Adipocyte (in vitro differentiated cells): ENCODE measurements at regions not wholly inside any gene's neighbourhood (a gene's known extent, or its start where the extent isn't known, plus 50 kb on each side); places are given as distances from the start of the nearest gene placed in this dataset.
"Not testable (repeated sequence)": the region's sequence is repeated elsewhere in the genome, so short reads cannot be mapped to it uniquely, and the experiment has no call there.

ENCODE experiments used
- DNase-seq: peaks from one replicate; pipeline ENCODE4 v3.0.0-alpha.2; 2015; ENCODE audit warnings: low read depth
- H3K27me3 ChIP-seq: replicated peaks from 2 replicates; pipeline ENCODE4 v1.7.0; 2013; ENCODE audit warnings: mild to moderate bottlenecking, low read length, moderate library complexity; ENCODE audit not compliant: control insufficient read depth, insufficient read depth
- H3K36me3 ChIP-seq: 2 replicates; pipeline ENCODE4 v1.7.0; 2013; ENCODE audit warnings: low read length, mild to moderate bottlenecking, moderate library complexity; ENCODE audit not compliant: control insufficient read depth, insufficient read depth, severe bottlenecking
- H3K4me1 ChIP-seq: 2 replicates; pipeline ENCODE4 v1.7.0; 2013; ENCODE audit warnings: mild to moderate bottlenecking, low read length, moderate library complexity; ENCODE audit not compliant: control insufficient read depth, insufficient read depth
- H3K4me3 ChIP-seq: 2 replicates; pipeline ENCODE4 v1.7.0; 2013; ENCODE audit warnings: mild to moderate bottlenecking, low read length, moderate library complexity
- H3K9ac ChIP-seq: 2 replicates; pipeline ENCODE4 v1.7.0; 2013; ENCODE audit warnings: mild to moderate bottlenecking, low read length, moderate library complexity
- H3K9me3 ChIP-seq: 2 replicates; pipeline ENCODE4 v1.7.0; 2013; ENCODE audit warnings: mild to moderate bottlenecking, low read length, moderate library complexity; ENCODE audit not compliant: control insufficient read depth

DNA sequence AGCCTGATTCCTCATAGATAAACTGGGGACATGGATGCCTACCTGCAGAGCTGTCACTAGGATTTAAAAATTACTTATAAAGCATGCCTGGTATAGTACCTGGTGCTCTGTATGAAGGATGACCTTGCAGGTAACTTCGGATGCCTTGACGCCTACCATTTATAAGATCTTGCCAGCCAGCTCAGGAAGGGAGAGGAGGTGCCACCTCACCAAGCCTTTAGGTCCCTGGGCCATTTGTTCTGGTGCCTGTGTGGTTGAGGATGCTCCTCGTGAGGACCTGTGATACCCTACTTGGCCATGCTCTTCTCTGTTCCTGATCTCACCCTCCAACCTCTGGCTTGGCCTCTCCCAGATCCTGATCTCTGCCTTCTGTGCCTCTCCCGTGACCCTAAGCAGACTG lies 85.2 kb downstream of the FDX1 start:
- no peaks in the 10 kb centered on the region for H3K27me3 ChIP-seq
- H3K36me3 ChIP-seq = no peaks in the 10 kb centered on the region
- no peak for DNase-seq
- no peaks in the 10 kb centered on the region for H3K9me3 ChIP-seq
- no peak overlapping the region for H3K9ac ChIP-seq
- no peak overlapping the region for H3K4me3 ChIP-seq
- peaks cover 28% of the 10 kb centered on the region for H3K4me1 ChIP-seq

DNA sequence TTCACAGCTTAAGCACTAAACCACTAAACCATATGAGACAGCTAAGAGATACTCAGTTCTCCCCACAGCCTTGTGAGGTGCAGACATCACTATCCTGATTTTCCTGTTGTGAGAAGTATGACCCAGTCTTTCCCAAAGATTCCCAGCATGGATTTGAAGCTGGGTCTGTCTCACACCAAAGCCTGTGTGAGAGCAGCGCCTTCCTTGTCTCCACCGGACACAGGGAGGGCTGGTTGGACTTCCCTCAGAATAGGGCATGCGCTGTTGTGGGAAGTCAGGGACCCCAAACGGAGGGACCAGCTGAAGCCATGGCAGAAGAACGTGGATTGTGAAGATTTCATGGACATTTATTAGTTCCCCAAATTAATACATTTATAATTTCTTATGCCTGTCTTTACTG lies 87.6 kb downstream of the FDX1 start:
- H3K4me1 ChIP-seq = peaks cover 35% of the 10 kb centered on the region
- H3K9ac ChIP-seq, H3K9me3 ChIP-seq, DNase-seq, H3K4me3 ChIP-seq, H3K36me3 ChIP-seq, H3K27me3 ChIP-seq: not testable (repeated sequence)

- H3K9ac ChIP-seq = no peak overlapping the region
- H3K36me3 ChIP-seq = no peaks in the 10 kb centered on the region
- peaks cover 30% of the 10 kb centered on the region for H3K4me1 ChIP-seq
- peaks cover 4% of the 10 kb centered on the region for H3K27me3 ChIP-seq
- H3K9me3 ChIP-seq = no peaks in the 10 kb centered on the region
- DNase-seq = peak; percentile 28
- H3K4me3 ChIP-seq = no peak overlapping the region
Measured at GRCh38 chr11:110518809-110519514, 89.2 kb downstream of the FDX1 start.

DNA sequence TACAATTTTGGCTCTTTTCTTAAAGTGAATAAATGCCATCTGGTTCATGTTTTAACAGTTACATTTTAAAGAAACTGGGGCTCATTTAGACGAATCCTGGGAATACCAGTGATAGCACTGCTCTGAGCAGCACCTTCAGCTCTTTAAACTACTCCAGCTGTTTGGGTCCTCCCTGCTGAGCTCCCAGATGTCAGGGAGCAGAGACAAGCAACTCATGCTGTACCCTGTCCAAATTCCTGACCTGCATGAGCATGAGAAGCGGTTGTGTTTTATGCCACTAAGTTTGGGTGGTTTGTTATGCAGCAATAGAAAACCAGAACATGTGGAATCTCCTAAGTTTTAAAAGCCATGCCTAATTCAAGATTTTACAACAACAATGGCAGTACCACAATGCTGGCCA lies 90.0 kb downstream of the FDX1 start:
- no peak for DNase-seq
- peaks cover 4% of the 10 kb centered on the region for H3K27me3 ChIP-seq

GRCh38 chr11:110522471-110522870 lies 92.7 kb downstream of the FDX1 start:
- no peak overlapping the region for H3K4me3 ChIP-seq
- H3K27me3 ChIP-seq = peaks cover 4% of the 10 kb centered on the region
- DNase-seq = no peak
- peaks cover 50% of the 10 kb centered on the region for H3K4me1 ChIP-seq
- H3K9me3 ChIP-seq = no peaks in the 10 kb centered on the region
- no peak overlapping the region for H3K9ac ChIP-seq
- H3K36me3 ChIP-seq = no peaks in the 10 kb centered on the region

More for the DNA sequence above, 90.0 kb downstream of the FDX1 start:
- Histone ChIP-seq H3K36me3 (no peaks in the 10 kb centered on the region), H3K9ac (peak overlapping the region; percentile 4), H3K4me3 (no peak overlapping the region), H3K4me1 (peaks cover 33% of the 10 kb centered on the region), H3K9me3 (no peaks in the 10 kb centered on the region)

GRCh38 chr11:110524238-110524637 lies 94.5 kb downstream of the FDX1 start:
- Histone ChIP-seq H3K9me3 (peaks cover 12% of the 10 kb centered on the region), H3K9ac (no peak overlapping the region), H3K36me3 (no peaks in the 10 kb centered on the region), H3K27me3 (peaks cover 4% of the 10 kb centered on the region), H3K4me3 (no peak overlapping the region), H3K4me1 (peaks cover 43% of the 10 kb centered on the region)
- peak; percentile 71 for DNase-seq

DNA sequence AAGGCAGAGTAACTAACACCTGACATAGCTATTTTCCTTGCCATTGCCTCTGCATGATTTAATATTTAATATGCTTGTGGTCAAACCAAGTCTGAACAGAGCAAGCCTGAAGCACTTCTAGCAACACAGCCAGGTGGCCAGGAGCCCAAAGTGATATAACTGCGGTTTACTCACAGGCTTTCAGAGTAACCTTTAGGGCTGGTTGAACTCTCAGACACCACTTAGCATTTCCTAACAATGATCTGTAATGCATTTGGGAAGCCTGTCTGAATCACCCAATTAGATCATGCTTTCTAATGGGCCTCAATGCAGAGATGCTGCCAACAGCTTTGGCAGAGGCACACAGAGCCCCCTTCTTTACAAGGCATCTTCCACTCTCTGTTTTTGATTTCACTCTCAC lies 96.1 kb downstream of the FDX1 start:
- DNase-seq = peak; percentile 57
- peaks cover 4% of the 10 kb centered on the region for H3K27me3 ChIP-seq
- H3K9ac ChIP-seq = no peak overlapping the region

DNA sequence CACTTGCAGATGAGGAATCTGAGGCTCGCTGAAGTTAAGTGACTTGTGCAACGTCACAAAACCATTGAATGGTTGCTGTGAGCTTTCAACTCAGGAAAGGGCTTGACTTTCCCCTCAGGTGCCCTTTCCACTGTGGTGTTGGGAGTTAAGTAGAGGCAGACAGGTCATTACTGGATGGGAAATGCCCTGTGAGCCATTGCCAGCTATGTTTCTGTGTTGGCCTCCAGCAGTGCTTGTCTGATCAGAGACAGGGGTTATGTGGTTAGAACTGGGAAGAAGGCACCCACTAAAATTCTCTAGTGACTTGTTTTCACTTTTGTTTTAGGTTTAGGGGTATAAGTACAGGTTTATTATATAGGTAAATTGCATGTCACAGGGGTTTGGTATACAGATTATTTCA lies 96.6 kb downstream of the FDX1 start:
- peaks cover 4% of the 10 kb centered on the region for H3K27me3 ChIP-seq
- H3K36me3 ChIP-seq = no peaks in the 10 kb centered on the region
- H3K4me3 ChIP-seq = no peak overlapping the region
- H3K4me1 ChIP-seq = peaks cover 29% of the 10 kb centered on the region
- H3K9me3 ChIP-seq = peaks cover 12% of the 10 kb centered on the region
- DNase-seq = no peak
- H3K9ac ChIP-seq = no peak overlapping the region

More for the DNA sequence above, 96.1 kb downstream of the FDX1 start:
- no peak overlapping the region for H3K4me3 ChIP-seq
- H3K36me3 ChIP-seq = no peaks in the 10 kb centered on the region
- peaks cover 29% of the 10 kb centered on the region for H3K4me1 ChIP-seq
- H3K9me3 ChIP-seq = peaks cover 12% of the 10 kb centered on the region
